Endothelial cell of umbilical vein (primary cell): ENCODE measurements at regions not wholly inside any gene's neighbourhood (a gene's known extent, or its start where the extent isn't known, plus 50 kb on each side); places are given as distances from the start of the nearest gene placed in this dataset.

ENCODE experiments used
- CTCF ChIP-seq, 2 donors: IDR thresholded peaks; 1 replicate in 1 of 2; 2 replicates in 1 of 2; pipeline ENCODE4 v1.5.1; 2011; ENCODE audit warnings: low read length in 2 of 2, mild to moderate bottlenecking in 2 of 2, moderate library complexity in 2 of 2, control low read depth in 1 of 2, inconsistent platforms in 1 of 2, low read depth in 1 of 2; ENCODE audit not compliant: insufficient read depth in 1 of 2; ENCODE audit errors: extremely low read depth in 1 of 2
- EZH2 ChIP-seq: IDR thresholded peaks from 2 replicates; pipeline ENCODE4 v1.6.1; 2012; ENCODE audit warnings: borderline replicate concordance, low read depth, mild to moderate bottlenecking, moderate library complexity, low read length, inconsistent platforms; ENCODE audit not compliant: severe bottlenecking
- GATA2 ChIP-seq: IDR thresholded peaks from 2 replicates; pipeline ENCODE4 v1.7.0; 2011; ENCODE audit warnings: low read depth, mild to moderate bottlenecking, moderate library complexity, mixed read lengths, low read length; ENCODE audit not compliant: insufficient read length, insufficient read depth
- JUN ChIP-seq: IDR thresholded peaks from 2 replicates; pipeline ENCODE4 v1.6.1; 2011; ENCODE audit warnings: borderline replicate concordance, low read depth; ENCODE audit not compliant: insufficient read length, insufficient read depth
- MYC ChIP-seq: IDR thresholded peaks from one replicate; pipeline ENCODE4 v1.6.1; 2011; ENCODE audit warnings: mild to moderate bottlenecking, low read depth, low read length
- POLR2A ChIP-seq: IDR thresholded peaks from 2 replicates; pipeline ENCODE4 v1.6.1; 2012; ENCODE audit warnings: low read depth, mild to moderate bottlenecking, control low read depth, low read length
- POLR2AphosphoS5 ChIP-seq: IDR thresholded peaks from 2 replicates; pipeline ENCODE4 v1.6.1; 2012; ENCODE audit warnings: low read depth, mild to moderate bottlenecking, control low read depth, low read length, moderate library complexity; ENCODE audit not compliant: insufficient read depth

DNA sequence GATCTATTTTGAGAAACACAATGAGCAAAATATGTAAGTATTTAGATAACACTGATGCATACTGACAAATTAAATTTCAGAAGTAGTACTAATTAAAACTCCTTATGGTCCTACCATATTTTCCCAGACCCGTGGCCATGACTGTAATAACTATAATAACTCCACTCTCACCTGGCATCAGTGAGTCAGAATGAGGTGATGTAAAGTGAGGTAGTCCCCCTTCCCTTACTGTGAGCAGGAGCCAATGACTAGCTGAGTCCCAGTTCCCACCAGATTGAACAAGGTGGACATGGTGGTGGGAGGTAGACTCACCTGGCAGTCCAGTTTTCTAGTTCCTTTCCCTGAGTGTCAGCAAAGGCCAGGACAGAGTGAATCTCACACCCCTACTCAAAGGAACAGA is 630.5 kb upstream of the IGFBP3 start:
- TF ChIP-seq JUN, result no peak
- TF ChIP-seq EZH2, result no peak
- TF ChIP-seq POLR2AphosphoS5, result no peak
- no peak for TF ChIP-seq CTCF (IDR thresholded peaks at IDR 0.05; ENCODE audit: extremely low read depth in 1 of 2, insufficient read depth in 1 of 2, low read depth in 1 of 2, low read length in 2 of 2)
- TF ChIP-seq MYC, result no peak
- TF ChIP-seq POLR2A, result no peak
- no peak for TF ChIP-seq GATA2
